GM18861 (cell line): ENCODE measurements at regions not wholly inside any gene's neighbourhood (a gene's known extent, or its start where the extent isn't known, plus 50 kb on each side); places are given as distances from the start of the nearest gene placed in this dataset.

ENCODE experiments used
- ATAC-seq: cut with Tn5 transposase; IDR thresholded peaks from one replicate; pipeline ENCODE4 v1.9.1; 2021; ENCODE audit not compliant: unreplicated experiment

DNA sequence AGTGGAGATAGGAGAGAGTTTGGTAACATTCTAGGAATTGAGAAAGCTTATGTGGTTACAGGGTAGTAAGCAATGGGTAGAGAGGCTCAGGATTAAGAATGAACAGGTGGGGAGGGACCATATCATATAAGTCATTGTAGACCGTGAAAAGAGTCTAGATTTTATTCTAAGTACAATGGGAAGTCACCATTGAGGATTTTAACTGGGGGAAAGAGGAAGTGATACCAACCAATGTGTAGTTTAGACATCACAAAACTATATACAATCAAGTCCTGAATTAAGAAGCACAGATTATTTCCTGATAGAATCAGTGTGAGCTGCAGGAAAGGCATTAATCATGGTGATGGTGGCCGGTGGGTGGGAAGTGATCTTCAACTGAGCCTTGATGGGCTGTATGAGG is 178.3 kb upstream of the ZIC3 start:
- ATAC-seq: no peak

- no peak for ATAC-seq
Measured at GRCh38 chrX:137366018-137366633, 199.8 kb upstream of the ZIC3 start.

DNA sequence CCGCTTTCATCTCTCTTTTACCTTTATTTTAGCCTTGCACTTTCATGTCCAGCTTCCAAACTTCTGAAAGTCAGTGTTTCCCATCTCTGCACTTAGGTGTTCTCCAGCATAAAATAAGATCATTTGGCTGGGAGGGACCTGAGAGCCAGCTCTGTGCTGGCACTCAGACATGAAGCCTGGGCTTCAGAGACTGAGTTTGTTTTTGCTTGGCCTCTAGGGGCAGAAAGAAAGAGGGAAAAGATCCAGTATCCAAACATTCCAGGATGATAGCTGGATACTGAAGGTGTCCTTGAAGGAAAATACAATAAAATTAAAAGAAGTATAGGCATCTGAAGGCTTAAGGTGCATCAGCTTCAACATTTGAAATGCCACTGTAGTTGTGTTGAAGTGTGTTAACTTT is 202.4 kb upstream of the ZIC3 start:
- ATAC-seq: no peak

GRCh38 chrX:137362583-137362982 is 203.3 kb upstream of the ZIC3 start:
- ATAC-seq: no peak

DNA sequence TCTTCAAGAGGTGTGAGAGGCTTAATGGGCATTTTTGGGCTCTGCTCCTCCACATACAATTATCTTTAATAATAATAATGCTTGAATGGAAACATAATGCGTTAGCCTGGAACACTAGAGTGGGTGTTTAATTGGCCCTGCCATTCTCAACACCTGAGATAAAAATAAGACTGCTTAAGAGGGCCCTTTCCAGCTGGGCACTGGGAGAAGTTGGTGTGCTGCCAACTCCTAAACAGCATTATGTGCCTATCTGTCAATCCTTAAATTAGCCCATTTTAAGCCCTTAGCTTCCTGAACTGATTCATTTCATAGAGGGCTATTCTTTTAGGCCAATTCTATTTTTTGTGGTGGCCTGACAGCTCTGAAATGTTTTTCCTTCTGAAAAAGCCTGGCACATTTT is 211.1 kb upstream of the ZIC3 start:
- ATAC-seq: no peak

- no peak for ATAC-seq
Measured at GRCh38 chrX:137353404-137353803, 212.5 kb upstream of the ZIC3 start.

DNA sequence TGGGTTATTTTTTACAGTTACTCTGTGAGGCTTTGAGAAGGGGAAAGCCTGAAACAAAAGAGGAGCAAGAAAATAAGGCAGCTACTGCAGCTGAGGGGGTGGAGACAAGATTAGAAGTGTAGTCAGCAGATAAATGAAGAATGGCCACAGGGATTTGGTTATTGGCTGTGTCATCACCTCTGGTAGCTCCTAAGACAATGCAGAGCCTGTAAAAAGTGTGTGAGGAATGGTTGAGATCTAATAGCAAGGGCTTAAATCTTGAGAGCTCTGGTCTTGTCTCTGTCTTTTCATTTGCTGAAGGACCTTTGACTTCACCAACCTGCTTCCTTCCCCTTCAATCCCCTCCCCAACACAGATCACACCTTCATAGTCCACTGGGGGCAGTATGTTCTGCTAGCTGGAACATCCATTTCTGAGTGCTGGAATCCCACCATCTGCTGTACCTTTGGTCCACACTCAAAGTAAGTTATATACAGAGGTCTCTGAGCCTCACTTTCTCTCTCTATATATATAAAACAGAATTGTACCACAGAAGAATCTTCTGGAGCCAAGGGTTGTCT is 213.7 kb upstream of the ZIC3 start:
- ATAC-seq: no peak

GRCh38 chrX:137342969-137343368 is 223.0 kb upstream of the ZIC3 start:
- no peak for ATAC-seq

DNA sequence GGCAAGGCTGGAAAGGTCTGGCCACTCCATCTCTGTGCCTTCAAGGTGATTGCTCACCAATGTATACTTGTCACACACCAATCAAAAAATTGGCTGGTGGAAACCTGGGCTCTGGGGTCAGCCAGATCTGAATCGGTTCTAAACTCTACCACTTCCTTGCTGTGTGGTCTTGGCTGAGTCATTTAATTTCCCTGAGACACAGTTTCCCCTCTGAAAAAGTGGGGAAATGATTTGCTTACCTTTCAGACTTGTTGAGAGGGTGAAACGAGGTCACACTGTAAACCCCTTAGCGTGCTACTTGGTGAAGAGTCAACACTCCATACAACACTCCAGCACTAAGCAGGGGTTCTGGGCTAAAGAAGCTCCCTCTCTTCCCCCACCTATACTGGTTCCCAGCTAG is 252.3 kb upstream of the ZIC3 start:
- no peak for ATAC-seq

DNA sequence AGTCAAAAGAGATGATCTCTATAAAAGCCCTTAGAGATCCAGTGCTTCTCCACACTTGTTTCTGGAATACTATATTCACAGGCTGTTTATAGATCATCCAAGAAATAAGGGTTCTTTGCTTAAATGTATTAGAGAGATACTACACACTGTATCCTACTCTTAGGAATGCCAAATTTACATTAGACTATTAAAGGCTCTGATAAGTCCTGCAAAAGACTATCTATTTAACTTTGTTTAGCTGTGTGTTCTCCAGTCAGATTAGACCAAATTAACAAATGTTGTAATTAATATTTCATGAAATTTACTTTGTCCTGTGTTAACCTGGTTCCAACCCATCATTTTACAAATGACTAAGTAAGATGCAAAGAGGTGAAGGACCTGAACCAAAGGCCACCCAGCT is 260.5 kb upstream of the ZIC3 start:
- ATAC-seq: no peak

GRCh38 chrX:137297167-137297566 is 263.4 kb upstream of the GPR101 start:
- no peak for ATAC-seq

DNA sequence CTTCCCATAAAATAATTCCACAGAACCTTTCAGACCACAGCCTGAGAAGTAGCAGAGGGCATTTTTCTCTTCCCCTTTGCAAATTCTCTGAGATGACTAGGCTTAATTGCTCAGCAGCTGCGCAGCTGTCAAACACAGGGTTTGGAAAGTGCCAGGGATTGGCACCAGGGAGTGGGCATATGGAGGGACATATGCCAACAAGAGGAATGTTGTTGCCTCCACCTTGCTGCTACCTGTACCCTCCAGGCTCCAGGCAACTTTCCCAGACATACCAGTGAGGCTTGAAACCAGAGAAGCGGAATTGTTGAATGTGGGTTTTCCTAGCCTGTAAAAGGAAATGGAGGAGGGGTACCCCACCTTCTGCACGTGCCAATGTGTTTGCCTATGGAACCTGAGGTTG is 256.2 kb upstream of the GPR101 start:
- no peak for ATAC-seq

DNA sequence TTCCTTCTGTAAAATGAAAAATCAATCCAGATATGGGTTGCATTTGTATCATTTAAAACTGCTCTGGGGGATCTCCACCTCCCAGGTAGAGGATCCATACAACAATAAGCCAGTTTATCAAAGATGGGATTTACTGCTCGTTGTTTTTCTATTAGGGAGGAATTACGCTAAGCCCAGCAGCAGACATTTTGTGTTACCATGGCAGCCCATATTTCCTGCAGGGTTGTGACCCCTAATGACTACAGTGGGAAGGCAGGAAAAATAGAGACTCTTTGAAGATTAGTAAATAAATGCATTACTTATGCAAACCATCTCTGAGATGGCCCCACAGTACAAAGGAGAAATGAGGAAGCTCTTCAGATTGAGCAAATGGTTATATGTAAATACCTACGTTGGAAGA is 253.4 kb upstream of the GPR101 start:
- ATAC-seq: no peak

DNA sequence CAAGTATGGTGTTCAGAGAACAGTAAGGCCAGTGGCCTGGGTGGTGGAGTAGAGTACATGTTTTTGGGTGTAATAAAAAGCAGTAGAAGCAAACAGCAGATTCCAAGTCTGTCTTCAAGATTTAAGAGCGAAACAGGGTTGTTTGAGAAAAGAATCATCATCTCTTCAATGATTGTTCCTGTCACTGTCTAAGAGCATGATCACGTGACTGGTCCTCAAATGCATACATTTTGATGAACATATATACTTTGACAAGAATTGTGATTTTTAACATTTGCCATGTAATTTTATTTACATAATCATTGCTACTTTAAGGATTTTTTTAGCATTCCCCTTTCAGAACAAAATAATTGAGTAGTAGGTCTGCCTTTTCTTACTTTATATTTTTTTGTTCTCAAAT is 252.6 kb upstream of the GPR101 start:
- no peak for ATAC-seq

DNA sequence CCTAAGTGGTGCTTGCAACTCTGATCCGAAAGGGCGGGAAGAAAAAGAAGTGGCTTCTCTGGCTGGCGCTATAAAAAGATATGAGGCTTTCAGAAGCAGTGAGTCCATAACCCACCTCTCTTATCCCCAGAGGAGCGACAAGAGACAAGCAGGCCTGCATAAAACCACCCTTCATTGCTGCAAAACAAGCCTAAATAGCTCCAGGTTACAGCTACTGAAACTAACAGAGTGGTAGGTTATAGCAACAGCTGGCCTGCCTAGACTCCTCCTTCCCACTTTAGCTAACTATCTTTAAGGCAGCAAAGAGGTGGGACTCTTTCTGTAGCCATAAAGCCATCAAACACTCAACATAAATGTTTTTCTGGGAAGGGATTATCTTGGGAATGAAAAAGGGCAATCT is 245.0 kb upstream of the GPR101 start:
- no peak for ATAC-seq

GRCh38 chrX:137263374-137263773 is 229.6 kb upstream of the GPR101 start:
- no peak for ATAC-seq

GRCh38 chrX:137245183-137245582 is 211.4 kb upstream of the GPR101 start:
- no peak for ATAC-seq

- ATAC-seq: no peak
Measured at GRCh38 chrX:137236837-137237236, 203.0 kb upstream of the GPR101 start.

- no peak for ATAC-seq
Measured at GRCh38 chrX:137234651-137235402, 201.0 kb upstream of the GPR101 start.

GRCh38 chrX:137233478-137233877 is 199.7 kb upstream of the GPR101 start:
- no peak for ATAC-seq

DNA sequence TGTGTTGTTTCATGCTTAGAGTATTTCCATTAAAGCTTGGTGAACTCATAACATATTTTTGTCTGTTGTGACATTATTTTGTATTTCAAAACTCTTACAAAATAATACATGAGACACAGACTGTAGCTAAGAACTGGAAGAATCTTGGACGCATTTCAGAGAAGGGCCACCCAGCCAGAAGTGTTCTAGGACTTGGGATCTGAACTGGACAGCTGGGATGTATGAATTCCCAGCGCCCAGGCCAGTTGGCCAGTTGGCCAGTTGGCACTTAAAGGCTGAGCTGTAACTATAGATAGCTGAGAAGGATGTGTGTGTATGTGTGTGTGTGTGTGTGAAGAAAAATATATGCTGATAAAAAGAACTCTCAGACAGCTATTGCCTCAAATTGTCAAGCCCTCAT is 193.4 kb upstream of the GPR101 start:
- ATAC-seq: no peak

GRCh38 chrX:137215467-137215866 is 181.7 kb upstream of the GPR101 start:
- ATAC-seq: no peak
